Activated T-cell treated with anti-CD3 and anti-CD28 coated beads for 24 hours (primary cell): ENCODE measurements at regions not wholly inside any gene's neighbourhood (a gene's known extent, or its start where the extent isn't known, plus 50 kb on each side); places are given as distances from the start of the nearest gene placed in this dataset.

Source experiments
- DNase-seq: peaks from one replicate; pipeline ENCODE4 v3.0.0-alpha.2; 2020; ENCODE audit warnings: low read depth

DNA sequence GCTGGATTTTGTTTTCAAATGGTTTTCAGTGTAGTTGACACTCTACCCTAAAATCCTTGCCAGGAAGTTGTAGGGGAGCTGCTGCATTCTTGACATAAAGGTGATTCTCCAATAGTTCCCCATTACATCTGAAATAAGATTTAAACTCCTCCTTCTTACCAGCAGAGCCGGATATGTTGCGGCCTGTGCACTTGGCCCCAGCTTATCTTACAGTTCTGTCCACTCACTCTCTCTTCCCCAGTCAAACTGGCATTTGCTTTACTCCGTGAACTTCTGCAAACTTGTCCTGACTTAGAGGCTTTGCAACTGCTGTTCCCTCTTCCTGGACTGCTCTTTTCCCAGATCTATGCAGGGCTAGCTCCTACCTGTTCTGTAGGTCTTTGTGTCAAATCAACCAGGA, 929.5 kb downstream of the VRK1 start:
- DNase-seq, result no peak

DNA sequence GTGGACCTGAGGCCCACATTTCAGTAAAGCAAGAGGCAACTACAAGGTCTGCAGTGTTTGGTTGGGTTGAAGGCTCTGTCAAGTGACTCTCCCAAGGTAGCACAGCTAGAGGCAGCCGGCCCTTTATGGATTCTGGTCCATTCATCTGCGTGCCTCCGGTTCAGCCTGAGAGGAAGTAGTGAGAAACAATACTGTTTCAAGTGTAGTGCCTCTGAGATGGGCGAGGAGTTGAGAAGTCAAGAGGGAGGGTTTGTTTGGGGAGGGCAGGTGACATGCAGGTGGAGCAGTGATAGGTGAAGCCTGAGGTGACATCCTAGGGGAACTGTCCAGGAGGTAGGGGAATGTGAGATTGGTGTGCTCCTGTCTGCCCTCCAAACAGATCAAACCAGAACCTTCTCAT, 933.5 kb downstream of the VRK1 start:
- no peak for DNase-seq

DNA sequence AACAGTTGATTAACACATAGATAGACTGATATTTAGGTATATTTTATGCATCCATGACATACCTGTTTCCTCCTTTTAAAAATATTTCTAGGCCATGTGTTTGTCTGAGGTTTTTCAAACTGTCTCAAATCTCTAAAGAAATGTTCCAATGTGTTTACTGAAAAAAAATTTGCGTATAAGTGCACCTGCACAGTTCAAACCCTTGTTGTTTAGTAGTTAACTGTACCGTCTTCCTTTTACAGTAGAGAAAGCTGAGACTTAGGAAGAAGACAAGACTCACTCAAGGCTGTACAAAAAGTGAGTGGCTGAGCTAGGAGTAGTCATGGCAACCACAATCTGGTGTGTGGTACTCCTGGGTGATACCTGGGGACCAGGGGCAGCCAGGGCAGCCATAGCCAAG, 934.6 kb downstream of the VRK1 start:
- DNase-seq, result no peak

DNA sequence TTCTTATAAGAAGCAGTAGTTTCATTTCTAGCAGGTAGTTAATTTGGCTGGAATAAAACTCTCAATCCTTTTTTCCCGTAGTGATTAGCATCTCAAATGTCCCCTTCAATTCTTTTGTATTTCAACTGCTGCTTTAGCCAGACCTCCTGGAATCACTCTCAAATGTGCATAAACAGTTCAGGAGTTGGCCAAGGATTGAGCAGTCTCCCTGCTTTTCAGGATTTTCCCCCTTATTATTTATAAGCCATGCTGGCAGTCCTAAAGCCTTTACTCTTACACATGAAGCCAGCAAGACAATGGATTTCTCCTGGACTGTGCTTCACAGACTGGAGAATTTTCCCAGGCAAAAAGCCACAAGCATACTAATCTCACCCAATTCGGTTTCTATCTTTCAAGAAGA, 950.1 kb downstream of the VRK1 start:
- DNase-seq, result no peak

DNA sequence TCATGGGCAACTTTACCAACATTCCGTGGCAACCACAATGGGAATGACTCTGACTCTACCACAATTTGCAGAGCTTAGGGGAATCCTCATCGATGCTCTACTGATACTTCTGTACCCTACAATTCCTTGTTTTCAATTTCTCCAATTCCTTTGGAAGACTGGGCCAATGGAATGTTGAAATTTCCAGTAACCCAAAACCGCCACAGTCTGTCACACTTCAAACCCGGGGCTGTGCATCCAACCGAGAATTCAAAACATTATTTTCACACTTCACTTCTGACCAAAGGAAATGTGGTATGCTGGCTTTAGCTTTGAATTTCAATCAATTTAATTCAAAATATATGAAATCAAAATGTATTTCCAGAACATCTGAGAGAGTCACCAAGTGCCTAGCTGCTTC, 951.4 kb downstream of the VRK1 start:
- no peak for DNase-seq

DNA sequence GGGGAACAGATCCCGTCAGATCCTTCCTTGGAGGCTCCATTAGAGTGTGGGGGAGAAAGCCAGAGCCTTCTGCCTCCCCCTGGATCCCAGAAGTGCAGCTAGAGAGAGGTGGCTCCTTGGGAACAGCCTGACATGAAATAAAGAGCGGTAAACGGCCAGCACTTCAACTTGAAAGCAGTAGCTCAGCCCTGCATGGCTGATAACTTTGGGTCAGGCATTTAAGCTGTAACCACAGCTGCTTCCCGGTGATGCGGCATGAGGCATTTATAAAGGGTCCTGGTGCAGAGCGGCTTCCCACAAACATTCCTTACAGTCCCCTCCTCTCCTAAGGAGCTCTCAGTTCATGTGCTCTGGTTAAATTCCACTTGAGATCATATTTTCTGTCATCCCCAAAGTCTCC, 960.3 kb downstream of the VRK1 start:
- DNase-seq, result no peak

DNA sequence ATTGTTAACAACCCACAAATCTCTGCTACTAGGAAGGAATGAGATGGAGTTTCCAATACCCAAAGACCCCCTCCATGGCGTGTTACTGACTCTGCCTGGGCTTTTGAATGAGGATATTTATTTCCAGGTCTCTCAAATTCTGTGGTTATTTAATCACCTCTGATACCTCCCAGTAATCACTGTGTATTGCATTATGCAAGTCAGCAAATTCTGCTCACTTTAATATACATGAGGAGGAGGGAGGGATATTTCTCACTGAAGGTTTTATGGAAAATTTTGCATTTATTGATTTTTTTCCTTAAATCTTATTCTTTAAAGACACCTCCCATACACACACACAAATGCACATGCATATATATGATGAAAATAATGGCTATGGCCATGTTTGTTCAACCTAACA, 962.9 kb downstream of the VRK1 start:
- DNase-seq, result no peak

DNA sequence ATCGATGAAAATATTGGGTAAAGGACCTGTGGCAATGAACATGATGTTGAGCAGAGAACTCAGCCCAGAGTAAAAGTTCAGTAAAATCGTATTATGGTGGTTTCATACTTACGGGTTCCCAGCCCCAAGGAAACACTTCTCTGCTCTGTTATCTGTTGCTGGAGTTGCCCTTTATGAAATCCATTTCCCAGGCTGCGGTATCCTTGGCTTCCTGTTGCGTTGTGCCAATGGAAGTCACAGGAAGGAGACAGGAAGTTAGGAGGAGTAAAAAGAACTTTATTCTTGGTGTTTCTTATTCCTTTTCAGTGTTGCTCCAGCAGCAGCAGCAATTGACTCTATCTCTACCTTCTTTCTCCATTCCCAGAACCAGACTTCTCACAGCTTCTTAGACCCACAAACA, 965.2 kb downstream of the VRK1 start:
- DNase-seq, result no peak

DNA sequence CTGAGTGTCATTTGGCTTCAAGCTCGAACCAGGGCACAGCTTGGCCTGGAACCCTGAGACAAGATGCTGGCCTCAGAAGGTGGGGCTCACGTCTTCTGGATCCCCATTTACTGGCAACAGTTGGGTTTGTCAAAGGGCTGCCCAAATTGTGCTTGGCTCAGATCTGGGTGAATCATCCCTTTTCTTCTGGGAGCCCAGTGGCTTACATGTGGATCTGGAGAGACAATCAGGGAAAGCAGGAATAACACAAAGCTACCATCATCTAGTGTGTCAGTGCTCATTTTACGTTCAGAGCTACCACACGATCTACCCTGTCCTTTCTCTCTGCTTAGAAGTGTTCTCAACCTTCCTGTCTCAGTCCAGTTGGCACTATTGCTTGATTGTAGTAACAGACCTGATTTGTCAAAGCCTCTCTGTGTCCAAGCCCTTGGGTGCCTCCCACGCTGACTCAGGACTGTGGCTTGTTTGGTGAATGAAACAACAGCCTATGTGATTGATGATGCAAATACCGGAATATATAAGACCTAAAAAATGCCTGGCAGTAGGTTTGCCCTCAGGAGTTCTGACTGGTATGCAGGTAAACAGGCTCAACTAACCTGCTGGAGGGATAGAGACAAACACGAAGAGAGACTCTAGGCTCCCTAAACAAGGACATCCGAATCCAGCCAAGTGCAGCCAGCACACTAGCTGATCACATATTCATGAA, 974.3 kb downstream of the VRK1 start:
- DNase-seq, result no peak

DNA sequence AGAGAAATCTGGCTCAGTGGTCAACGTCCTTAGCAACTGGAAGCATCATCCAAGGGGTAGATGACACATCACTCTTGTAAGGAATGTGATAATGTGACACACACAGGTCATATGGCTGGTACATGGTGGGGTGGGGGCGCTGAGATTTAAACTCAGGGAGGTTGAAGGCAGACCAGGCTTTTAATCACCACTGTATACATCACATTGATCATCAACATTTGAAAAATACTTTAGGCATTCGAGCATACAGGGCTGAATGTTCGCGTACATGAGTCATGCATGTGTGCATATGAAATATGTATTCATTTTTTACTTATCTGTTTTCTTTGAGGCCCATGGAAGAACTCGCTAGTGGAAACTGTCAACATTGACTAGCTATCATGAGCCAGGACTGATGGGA, 976.4 kb downstream of the VRK1 start:
- DNase-seq, result no peak

DNA sequence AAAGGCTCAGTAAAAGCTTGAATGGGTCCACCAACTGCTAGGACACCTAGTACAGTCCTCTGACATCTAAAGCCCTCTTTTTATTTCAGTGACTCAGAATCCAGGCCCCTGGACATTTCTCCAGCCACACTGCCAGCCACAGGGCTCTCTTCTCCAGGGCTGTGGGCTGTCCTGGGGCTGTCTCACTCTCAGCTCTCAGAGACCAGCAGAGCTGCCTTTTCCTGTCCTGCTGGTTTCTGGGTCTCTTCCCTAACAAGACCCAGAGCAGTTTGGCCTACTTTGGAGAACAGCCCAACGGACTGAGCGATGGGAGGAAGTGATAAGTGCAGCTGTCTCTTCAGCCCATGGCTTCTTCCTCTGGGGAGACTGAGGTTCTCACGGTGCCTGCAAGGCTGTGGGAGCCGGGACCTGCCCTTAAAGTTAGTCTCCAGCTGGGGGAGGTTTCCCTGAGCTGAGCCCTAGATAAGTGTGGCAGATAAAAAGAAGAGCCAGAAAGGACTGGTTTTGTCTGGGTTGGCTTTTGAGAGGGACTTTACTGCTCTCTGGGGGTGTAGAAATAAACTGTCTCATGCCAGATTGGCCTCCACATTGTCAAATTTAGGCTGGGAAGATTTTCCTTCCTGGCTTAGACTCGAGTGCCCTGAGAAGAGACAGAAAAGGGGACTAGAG, 979.8 kb downstream of the VRK1 start:
- no peak for DNase-seq

DNA sequence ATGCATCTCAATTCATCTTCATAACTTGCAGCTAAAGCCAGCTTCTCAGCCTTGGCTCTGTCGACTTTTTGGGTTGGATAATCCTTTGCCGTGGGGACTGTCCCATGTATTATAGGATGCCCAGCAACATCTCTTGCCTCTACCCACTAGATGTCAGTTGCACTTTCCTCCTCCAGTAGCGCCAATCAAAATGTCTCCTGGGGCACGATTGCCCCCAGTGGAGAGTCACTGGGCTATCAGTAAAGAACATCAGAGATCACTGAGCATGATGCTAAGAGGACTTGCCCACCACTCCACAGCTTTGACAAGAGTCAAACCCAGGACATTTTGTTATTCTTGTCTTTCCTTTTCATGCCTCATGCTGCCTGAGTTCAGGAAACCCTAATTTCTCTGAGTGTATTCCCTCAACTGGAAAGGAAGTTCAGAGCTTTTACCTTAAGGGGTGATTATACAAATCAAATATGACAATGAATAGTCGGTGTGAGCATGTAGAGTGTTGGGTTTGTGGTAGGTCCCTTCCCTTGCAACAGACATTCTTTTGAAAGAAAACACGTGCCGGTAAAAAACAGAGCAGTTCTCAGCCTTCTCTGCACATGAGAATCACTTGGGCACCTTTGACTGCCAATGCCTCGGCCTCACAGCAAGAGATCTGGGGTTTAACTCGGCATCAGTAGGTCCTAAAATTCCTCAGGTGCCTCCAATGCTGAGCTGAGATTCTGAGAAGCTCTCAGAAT, 980.6 kb downstream of the VRK1 start:
- no peak for DNase-seq

DNA sequence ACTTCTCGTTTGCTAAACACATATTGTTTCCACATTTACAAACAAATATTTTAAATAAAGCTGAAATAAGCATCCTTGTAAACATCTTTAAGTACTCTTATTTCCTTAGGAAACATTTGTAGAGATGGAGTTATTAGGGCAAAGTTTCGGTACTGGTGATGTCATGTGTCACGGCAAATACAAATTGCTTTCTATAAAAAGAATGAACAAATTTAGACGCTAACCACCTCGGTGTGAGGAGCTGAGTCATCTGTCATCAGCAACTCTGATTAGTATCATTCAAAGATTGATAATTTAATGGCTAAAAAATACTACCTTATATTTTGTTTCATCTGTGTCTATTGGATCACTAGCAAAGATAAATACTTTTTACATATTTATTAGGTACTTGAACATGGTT, 982.0 kb downstream of the VRK1 start:
- no peak for DNase-seq

DNA sequence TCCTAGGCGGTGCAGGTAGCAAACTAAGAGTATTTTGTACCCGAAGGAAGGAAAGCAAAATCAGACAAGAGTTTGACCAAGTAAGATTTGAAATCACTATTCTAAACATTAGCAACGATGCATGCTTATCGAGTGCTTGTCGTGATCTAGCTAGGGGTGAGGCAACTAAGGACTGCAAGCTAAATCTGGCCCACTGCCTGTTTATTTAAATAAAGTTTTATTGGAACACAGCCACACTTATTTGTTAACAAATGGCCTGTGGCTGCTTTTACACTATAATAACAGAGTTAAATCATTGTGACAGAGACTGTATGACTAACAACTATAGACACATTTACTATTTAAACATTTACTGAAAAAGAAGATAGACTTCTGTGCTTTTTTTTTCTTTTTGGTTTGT, 983.6 kb downstream of the VRK1 start:
- no peak for DNase-seq

DNA sequence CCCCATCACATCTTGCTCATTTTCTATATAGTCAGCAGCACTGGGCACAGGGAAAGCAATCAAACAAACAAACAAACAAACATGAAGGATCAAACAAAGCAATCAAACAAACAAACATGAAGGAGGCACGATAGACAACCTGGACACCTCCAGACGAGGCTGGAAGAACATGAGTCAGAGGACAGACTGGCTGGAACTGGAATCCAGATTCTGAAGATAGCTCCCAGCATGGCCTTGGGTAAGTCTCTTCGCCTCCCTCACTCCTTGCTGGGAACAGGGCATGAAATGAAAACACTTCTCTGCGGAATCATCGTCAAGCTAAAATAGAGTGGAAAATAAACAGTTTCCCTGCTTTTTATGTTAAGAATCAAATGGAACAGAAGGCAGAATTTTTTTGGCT, 984.8 kb downstream of the VRK1 start:
- no peak for DNase-seq

DNA sequence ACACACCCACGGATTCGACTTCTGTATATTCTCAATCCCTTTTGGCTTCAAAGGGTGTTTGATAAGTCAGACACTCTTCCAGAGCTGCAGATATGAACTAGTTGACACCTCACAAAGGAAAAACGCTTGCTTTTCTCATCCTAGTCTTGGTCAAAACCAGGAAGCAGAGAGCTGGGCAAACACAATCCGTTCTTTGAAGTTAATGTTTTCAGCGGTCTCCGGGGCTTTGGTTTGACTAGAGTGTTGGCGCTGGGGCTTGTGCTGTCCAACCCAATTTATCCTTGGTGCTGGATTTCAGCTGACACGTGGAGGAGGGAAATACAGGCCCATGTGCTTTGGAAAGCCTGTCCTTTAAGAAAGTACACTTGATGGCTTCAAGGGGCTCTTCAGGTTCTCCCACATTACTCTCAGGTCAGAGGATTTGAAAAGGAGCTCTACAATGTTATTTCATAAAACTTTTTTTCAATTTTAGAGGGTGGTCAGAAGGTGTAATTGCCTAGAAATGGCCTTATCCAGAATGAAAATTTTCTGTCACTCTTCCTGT, 985.8 kb downstream of the VRK1 start:
- DNase-seq, result no peak

DNA sequence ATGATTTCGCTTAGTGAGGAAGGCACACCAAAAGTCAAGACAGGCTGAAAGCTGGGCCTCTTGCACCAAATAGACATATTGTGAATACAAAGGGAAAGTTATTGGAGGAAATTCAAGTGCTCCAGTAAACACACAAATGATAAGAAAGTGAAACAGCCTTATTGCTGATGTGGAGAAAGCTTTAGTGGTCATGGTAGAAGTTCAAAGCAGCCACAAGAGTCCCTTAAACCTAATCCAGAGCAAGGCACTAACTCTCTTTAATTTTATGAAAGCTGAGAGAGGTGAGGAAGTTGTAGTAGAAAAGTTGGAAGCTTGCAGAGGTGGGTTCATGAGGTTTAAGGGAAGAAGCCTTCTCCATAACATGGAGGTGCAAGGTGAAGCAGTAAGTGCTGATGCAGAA, 988.3 kb downstream of the VRK1 start:
- no peak for DNase-seq

DNA sequence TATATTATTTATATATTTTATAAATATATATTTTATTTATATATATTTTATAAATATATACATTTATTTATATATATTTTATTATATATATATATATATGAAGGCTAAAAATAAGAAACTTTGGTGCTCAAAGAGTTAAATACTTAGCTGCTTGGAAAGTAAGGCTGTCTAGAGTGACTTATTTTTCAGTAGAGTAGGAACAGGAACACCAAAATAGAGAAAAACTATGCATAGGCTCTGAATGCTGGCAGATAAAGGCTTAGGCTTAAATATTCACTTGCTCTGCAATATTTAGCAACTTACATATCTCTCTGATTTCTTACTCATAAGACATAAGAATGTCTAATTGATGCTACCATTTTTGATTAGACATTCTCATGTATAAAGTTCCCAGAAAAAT, 991.2 kb downstream of the VRK1 start:
- DNase-seq, result no peak

DNA sequence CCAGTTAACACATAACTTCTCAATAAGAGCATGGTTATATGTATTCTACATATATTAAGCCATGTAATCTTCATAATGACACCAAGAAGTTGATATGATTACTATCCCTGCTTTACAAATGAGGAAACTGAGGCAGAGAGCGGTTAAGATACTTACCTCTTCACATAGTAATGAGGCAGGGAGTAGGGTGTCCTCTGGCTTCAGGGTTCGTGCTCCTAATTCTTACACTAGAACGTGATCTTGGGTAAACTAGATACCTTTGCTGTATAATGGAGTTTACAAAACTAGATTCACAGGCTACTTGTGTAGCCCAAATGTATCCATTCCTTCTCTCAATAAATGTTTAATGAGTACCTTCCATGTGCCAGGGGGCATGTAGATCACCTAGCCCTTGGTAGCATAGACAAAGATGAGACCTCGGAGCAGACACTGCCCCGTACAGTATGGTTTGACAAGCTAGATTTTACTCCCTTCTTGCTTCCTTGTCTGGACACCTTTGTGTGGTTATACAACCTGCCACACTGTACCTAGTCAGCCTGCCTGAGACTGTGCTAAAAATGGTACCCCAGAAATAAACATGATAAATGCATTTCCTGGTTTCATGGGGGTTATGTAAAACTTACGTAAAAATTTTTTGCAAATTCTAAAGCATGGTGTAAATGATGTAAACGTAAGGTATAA, 991.8 kb downstream of the VRK1 start:
- DNase-seq, result no peak

DNA sequence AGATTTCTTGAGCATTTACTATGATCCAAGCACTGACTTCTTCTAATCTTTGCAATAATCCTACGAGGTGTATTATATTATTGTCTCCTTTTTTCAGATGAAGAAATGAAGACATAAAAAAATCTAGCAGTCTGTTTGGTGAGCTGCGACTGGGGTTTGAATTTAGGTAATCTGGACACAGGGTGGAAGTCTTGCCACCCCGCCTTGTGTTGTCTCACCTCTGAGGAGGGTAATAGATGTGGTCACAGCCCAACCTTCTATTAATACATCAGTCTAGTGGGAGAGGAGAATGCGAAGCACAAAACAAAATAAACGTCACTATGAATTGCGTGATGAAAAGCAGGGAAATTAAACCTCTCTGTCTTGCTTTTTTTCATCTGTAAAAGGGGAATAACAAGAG, 993.9 kb downstream of the VRK1 start:
- DNase-seq, result no peak

DNA sequence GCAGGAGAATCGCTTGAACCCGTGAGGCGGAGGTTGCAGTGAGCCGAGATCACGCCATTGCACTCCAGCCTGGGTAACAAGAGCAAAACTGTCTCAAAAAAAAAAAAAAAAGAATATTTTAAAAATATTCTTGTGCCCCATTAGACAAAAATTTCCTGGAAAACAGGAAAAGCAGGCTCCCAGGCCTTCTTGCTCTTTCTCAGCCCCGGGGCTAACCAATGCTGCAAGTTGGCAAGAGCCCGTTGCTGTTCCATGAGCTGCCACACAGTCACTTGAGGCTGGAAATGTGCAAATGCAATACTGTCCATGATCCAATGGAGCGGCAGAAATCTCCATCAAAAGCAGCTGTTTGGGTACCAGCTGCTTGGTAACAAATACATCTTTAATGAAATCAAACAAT, 994.7 kb downstream of the VRK1 start:
- no peak for DNase-seq

DNA sequence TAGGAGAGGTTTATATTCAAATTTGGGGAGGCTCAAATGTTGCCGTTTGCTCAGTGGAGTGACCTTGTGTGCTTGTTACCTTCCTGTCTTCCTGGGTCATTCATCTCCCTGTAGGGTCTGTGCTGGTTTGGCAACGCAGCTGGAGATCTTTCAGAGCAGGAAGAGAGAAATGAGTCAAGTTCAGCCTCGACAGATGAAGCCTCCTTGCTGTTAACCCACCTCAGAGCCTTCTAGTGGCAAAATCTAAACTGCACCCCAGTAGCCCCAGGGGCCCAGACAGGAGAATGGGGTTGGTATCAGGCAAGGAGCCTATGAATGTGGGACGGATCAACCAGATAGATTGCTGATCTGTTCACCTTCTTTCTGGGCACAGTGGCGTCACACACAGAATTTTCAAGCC, 999.3 kb downstream of the VRK1 start:
- no peak for DNase-seq

DNA sequence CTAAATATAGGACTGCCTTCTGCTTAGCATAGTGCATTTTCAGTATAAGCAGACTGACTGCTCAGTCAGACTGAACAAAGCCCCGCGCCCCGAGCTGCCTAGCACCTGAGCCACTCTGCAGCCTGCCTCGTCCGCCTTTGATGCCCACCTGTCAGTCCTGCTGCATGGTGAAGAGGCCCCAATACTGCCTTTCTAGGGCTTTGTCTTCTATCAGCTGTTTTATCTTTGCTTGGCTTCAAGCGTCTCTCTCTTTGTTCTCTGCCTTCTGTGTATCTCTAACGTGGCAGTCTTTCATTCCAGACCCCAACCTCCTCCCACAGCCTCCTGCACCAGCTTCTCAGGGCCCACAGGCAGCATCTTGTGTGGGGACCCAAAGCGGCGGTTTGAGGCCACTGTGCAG, 1001.0 kb downstream of the VRK1 start:
- DNase-seq, result no peak
